AG04449 (cell line): ENCODE measurements at regions not wholly inside any gene's neighbourhood (a gene's known extent, or its start where the extent isn't known, plus 50 kb on each side); places are given as distances from the start of the nearest gene placed in this dataset.

Source experiments
- CTCF ChIA-PET: fragments of 350-600 bp; formaldehyde crosslinking; extraction: SDS; loops from one replicate; lab custom pipeline; 2021; ENCODE audit warnings: antibody characterized with exemption; lab: Yijun Ruan, JAX
- POLR2A ChIA-PET: fragments of 400-600, 350-600 bp; formaldehyde crosslinking; extraction: SDS; loops from one replicate; lab custom pipeline; 2020; ENCODE audit warnings: antibody characterized with exemption, inconsistent platforms; lab: Yijun Ruan, JAX
- DNase-seq: peaks from one replicate; pipeline ENCODE4 v3.0.0-alpha.2; 2010; ENCODE audit warnings: low read depth, low spot score
- H3K4me3 ChIP-seq: 2 replicates; pipeline ENCODE4 v1.5.1; 2011; ENCODE audit warnings: low read depth, mild to moderate bottlenecking, control low read depth, low read length
- CTCF ChIP-seq: IDR thresholded peaks from one replicate; pipeline ENCODE4 v1.5.1; 2011; ENCODE audit warnings: mild to moderate bottlenecking, moderate library complexity, low read length, control low read depth, inconsistent platforms; ENCODE audit not compliant: insufficient read depth; ENCODE audit errors: missing control alignments

- DNase-seq: no peak
- TF ChIP-seq CTCF: no peak
- CTCF ChIA-PET: no interaction called here
- H3K4me3 ChIP-seq: no peak overlapping the region
- POLR2A ChIA-PET: no interaction called here
Observed at GRCh38 chr18:51724790-51725721, 527.6 kb upstream of the MEX3C start.

GRCh38 chr18:51726614-51727013, 529.1 kb upstream of the MEX3C start:
- no peak for TF ChIP-seq CTCF
- no peak overlapping the region for H3K4me3 ChIP-seq
- DNase-seq: no peak
- CTCF ChIA-PET: no interaction called here
- POLR2A ChIA-PET: no interaction called here

- ChIA-PET POLR2A (no interaction called here), CTCF (no interaction called here)
- no peak overlapping the region for H3K4me3 ChIP-seq
- no peak for TF ChIP-seq CTCF
- DNase-seq: no peak
Observed at GRCh38 chr18:51727780-51728179, 530.3 kb upstream of the MEX3C start.

- H3K4me3 ChIP-seq: no peak overlapping the region
- ChIA-PET POLR2A (no interaction called here), CTCF (no interaction called here)
- no peak for TF ChIP-seq CTCF
- DNase-seq: no peak
Observed at GRCh38 chr18:51731070-51731469, 533.6 kb upstream of the MEX3C start.

- no peak for DNase-seq
- TF ChIP-seq CTCF: no peak
- no peak overlapping the region for H3K4me3 ChIP-seq
- ChIA-PET POLR2A (no interaction called here), CTCF (no interaction called here)
Observed at GRCh38 chr18:51734576-51734975, 537.1 kb upstream of the MEX3C start.

- DNase-seq: no peak
- no peak overlapping the region for H3K4me3 ChIP-seq
- CTCF ChIA-PET: no interaction called here
- POLR2A ChIA-PET: no interaction called here
- no peak for TF ChIP-seq CTCF
Observed at GRCh38 chr18:51739044-51739666, 541.7 kb upstream of the MEX3C start.
